PC-3 (cell line): ENCODE measurements at regions not wholly inside any gene's neighbourhood (a gene's known extent, or its start where the extent isn't known, plus 50 kb on each side); places are given as distances from the start of the nearest gene placed in this dataset.

ENCODE experiments used
- ATAC-seq: fragments of 200-7000 bp; cut with Tn5 transposase; 2 replicates; pipeline ENCODE4 v1.9.1; 2020; ENCODE audit warnings: mild to moderate bottlenecking, moderate library complexity
- BruUV-seq: library from RNA; stranded (reverse); fragments of 400-500 nt; replicated peaks from 2 replicates; lab custom pipeline; 2021; lab: Mats Ljungman, UMichigan
- CTCF ChIA-PET: fragments of 300-600 bp; sonication (Branson Sonifier 250); formaldehyde crosslinking; loops from one replicate; lab custom pipeline; 2022; ENCODE audit warnings: antibody characterized with exemption; lab: Charles Lee
- POLR2A ChIA-PET: fragments of 300-600 bp; sonication (Branson Sonifier 250); formaldehyde crosslinking; loops from one replicate; lab custom pipeline; 2022; ENCODE audit warnings: antibody characterized with exemption; ENCODE audit not compliant: unreplicated experiment; lab: Charles Lee
- DNase-seq: peaks from one replicate; pipeline ENCODE4 v3.0.0-alpha.2; 2015
- H2AFZ ChIP-seq: fragments of 300-600 bp; sonication (generic); 2 replicates; pipeline ENCODE4 v1.6.0; 2016; ENCODE audit warnings: antibody characterized with exemption, low read length
- H3F3A ChIP-seq: fragments of 300-600 bp; sonication (generic); one replicate; pipeline ENCODE4 v1.6.0; 2017; ENCODE audit warnings: antibody characterized with exemption, low read length, control low read depth, mild to moderate bottlenecking; ENCODE audit not compliant: unreplicated experiment
- H3K27ac ChIP-seq: fragments of 300-600 bp; sonication (generic); 2 replicates; pipeline ENCODE4 v1.5.1; 2016; ENCODE audit warnings: mild to moderate bottlenecking, low read length
- H3K27me3 ChIP-seq: fragments of 300-600 bp; sonication (generic); 2 replicates; pipeline ENCODE4 v1.6.1; 2016; ENCODE audit warnings: low read length, mixed read lengths
- H3K36me3 ChIP-seq: fragments of 300-600 bp; sonication (generic); 2 replicates; pipeline ENCODE4 v1.6.1; 2016; ENCODE audit warnings: low read depth, mixed run types, low read length, mixed read lengths
- H3K4me1 ChIP-seq: fragments of 300-600 bp; sonication (generic); 2 replicates; pipeline ENCODE4 v1.5.1; 2016; ENCODE audit warnings: low read length; ENCODE audit not compliant: insufficient read depth
- H3K4me2 ChIP-seq: fragments of 300-600 bp; sonication (generic); 2 replicates; pipeline ENCODE4 v1.6.0; 2016; ENCODE audit warnings: low read length
- H3K4me3 ChIP-seq: fragments of 300-600 bp; sonication (generic); 2 replicates; pipeline ENCODE4 v1.5.1; 2016; ENCODE audit warnings: mild to moderate bottlenecking, low read length, mixed read lengths
- H3K79me2 ChIP-seq: fragments of 300-600 bp; sonication (generic); 2 replicates; pipeline ENCODE4 v1.6.1; 2017; ENCODE audit warnings: low read length, mixed read lengths
- H3K9ac ChIP-seq: fragments of 300-600 bp; sonication (generic); 2 replicates; pipeline ENCODE4 v1.6.0; 2016; ENCODE audit warnings: mild to moderate bottlenecking, low read length
- H3K9me2 ChIP-seq: fragments of 300-600 bp; sonication (generic); replicated peaks from 2 replicates; pipeline ENCODE4 v1.6.1; 2016; ENCODE audit warnings: mixed run types, low read length, mixed read lengths
- H3K9me3 ChIP-seq: fragments of 300-600 bp; sonication (generic); 2 replicates; pipeline ENCODE4 v1.6.1; 2016; ENCODE audit warnings: low read length, mixed read lengths
- H4K20me1 ChIP-seq: fragments of 300-600 bp; sonication (generic); 2 replicates; pipeline ENCODE4 v1.6.1; 2016; ENCODE audit warnings: low read length, mixed read lengths
- CTCF ChIP-seq: fragments of 300-600 bp; sonication (generic); conservative IDR thresholded peaks from 2 replicates; pipeline ENCODE4 v1.5.1; 2017; ENCODE audit warnings: antibody characterized with exemption, low read depth, mild to moderate bottlenecking, low read length
- EZH2 ChIP-seq: fragments of 300-600 bp; sonication (generic); IDR thresholded peaks from one replicate; pipeline ENCODE4 v1.6.1; 2017; ENCODE audit warnings: antibody characterized with exemption, mild to moderate bottlenecking, low read length; ENCODE audit not compliant: unreplicated experiment
- EZH2phosphoT487 ChIP-seq: fragments of 300-600 bp; sonication (generic); IDR thresholded peaks from 2 replicates; pipeline ENCODE4 v1.6.1; 2018; ENCODE audit warnings: mild to moderate bottlenecking, antibody characterized with exemption, low read length, borderline replicate concordance
- intact Hi-C: fragments of 100-400 bp; cut with micrococcal nuclease; formaldehyde crosslinking; loops from 2 replicates; pipeline ENCODE4 v1.9.0; 2023

- no peaks in the 10 kb centered on the region for H3K4me1 ChIP-seq
- H3K4me2 ChIP-seq = no peak overlapping the region
- H3K4me3 ChIP-seq = no peak overlapping the region
- no peaks in the 10 kb centered on the region for H3K27me3 ChIP-seq
- no peak for TF ChIP-seq EZH2phosphoT487
- TF ChIP-seq CTCF = no peak
- H2AFZ ChIP-seq = no peak overlapping the region
- intact Hi-C loops = no loop called here
- no TSS peak for BruUV-seq
- DNase-seq (peak; percentile 24), ATAC-seq (peak; percentile 31; the same call in 1 of the 2 replicates)
- no peaks in the 10 kb centered on the region for H4K20me1 ChIP-seq
- no peaks in the 10 kb centered on the region for H3K9me2 ChIP-seq
- H3K36me3 ChIP-seq = no peaks in the 10 kb centered on the region
- POLR2A ChIA-PET = no interaction called here
- H3K27ac ChIP-seq = no peak overlapping the region
- H3K9ac ChIP-seq = no peak overlapping the region
- H3K9me3 ChIP-seq = no peaks in the 10 kb centered on the region
- CTCF ChIA-PET = no interaction called here
- H3F3A ChIP-seq = no peaks in the 10 kb centered on the region
- no peaks in the 10 kb centered on the region for H3K79me2 ChIP-seq
Observed at GRCh38 chr12:87051621-87052020, 795.4 kb upstream of the MGAT4C start.

GRCh38 chr12:87047691-87048090 lies 791.5 kb upstream of the MGAT4C start:
- no peaks in the 10 kb centered on the region for H3K4me1 ChIP-seq
- no peaks in the 10 kb centered on the region for H3K79me2 ChIP-seq
- no peaks in the 10 kb centered on the region for H3K36me3 ChIP-seq
- no peak for DNase-seq
- H3K9me2 ChIP-seq = no peaks in the 10 kb centered on the region
- no peak overlapping the region for H3K9ac ChIP-seq
- H3K9me3 ChIP-seq = no peaks in the 10 kb centered on the region
- no peak overlapping the region for H2AFZ ChIP-seq
- H3F3A ChIP-seq = no peaks in the 10 kb centered on the region
- no peaks in the 10 kb centered on the region for H4K20me1 ChIP-seq
- POLR2A ChIA-PET = no interaction called here
- H3K4me3 ChIP-seq = no peak overlapping the region
- no peak overlapping the region for H3K27ac ChIP-seq
- intact Hi-C loops = no loop called here
- no peaks in the 10 kb centered on the region for H3K27me3 ChIP-seq
- TF ChIP-seq CTCF = no peak
- no peak for TF ChIP-seq EZH2phosphoT487
- no peak for TF ChIP-seq EZH2
- ATAC-seq = no peak
- no peak overlapping the region for H3K4me2 ChIP-seq
- BruUV-seq = no TSS peak
- CTCF ChIA-PET = no interaction called here

GRCh38 chr12:87039536-87039935 lies 783.3 kb upstream of the MGAT4C start:
- no peaks in the 10 kb centered on the region for H3K4me1 ChIP-seq
- H3K27ac ChIP-seq = no peak overlapping the region
- no peak overlapping the region for H2AFZ ChIP-seq
- intact Hi-C loops = no loop called here
- BruUV-seq = no TSS peak
- no peak for TF ChIP-seq EZH2
- no peak for TF ChIP-seq CTCF
- no peak for TF ChIP-seq EZH2phosphoT487
- H3K9me2 ChIP-seq = no peaks in the 10 kb centered on the region
- no peak overlapping the region for H3K4me2 ChIP-seq
- no peak overlapping the region for H3K4me3 ChIP-seq
- H3F3A ChIP-seq = no peaks in the 10 kb centered on the region
- DNase-seq (no peak), ATAC-seq (no peak)
- no peaks in the 10 kb centered on the region for H3K27me3 ChIP-seq
- no peaks in the 10 kb centered on the region for H3K9me3 ChIP-seq
- no peaks in the 10 kb centered on the region for H4K20me1 ChIP-seq
- H3K36me3 ChIP-seq = no peaks in the 10 kb centered on the region
- ChIA-PET CTCF (no interaction called here), POLR2A (no interaction called here)
- no peaks in the 10 kb centered on the region for H3K79me2 ChIP-seq
- H3K9ac ChIP-seq = no peak overlapping the region
